Kidney epithelial cell (primary cell): ENCODE measurements at regions not wholly inside any gene's neighbourhood (a gene's known extent, or its start where the extent isn't known, plus 50 kb on each side); places are given as distances from the start of the nearest gene placed in this dataset.

Experiments
- DNase-seq: peaks from one replicate; pipeline ENCODE4 v3.0.0-alpha.2; 2010; ENCODE audit warnings: low read depth
- H3K27me3 ChIP-seq: 2 replicates; pipeline ENCODE4 v1.6.0; 2011; ENCODE audit warnings: low read length; ENCODE audit not compliant: control insufficient read depth, insufficient read depth
- H3K36me3 ChIP-seq: 2 replicates; pipeline ENCODE4 v1.5.1; 2011; ENCODE audit warnings: low read length; ENCODE audit not compliant: control insufficient read depth, insufficient read depth
- H3K4me3 ChIP-seq: 2 replicates; pipeline ENCODE4 v1.5.1; 2011; ENCODE audit warnings: low read depth, mild to moderate bottlenecking, control low read depth, low read length
- TF ChIP-seq, protein P1 (sequence below): IDR thresholded peaks from 2 replicates; pipeline ENCODE4 v1.5.1; 2011; ENCODE audit warnings: mild to moderate bottlenecking, moderate library complexity, low read length, control low read depth, inconsistent platforms; ENCODE audit not compliant: insufficient read depth, poor library complexity, severe bottlenecking

DNA sequence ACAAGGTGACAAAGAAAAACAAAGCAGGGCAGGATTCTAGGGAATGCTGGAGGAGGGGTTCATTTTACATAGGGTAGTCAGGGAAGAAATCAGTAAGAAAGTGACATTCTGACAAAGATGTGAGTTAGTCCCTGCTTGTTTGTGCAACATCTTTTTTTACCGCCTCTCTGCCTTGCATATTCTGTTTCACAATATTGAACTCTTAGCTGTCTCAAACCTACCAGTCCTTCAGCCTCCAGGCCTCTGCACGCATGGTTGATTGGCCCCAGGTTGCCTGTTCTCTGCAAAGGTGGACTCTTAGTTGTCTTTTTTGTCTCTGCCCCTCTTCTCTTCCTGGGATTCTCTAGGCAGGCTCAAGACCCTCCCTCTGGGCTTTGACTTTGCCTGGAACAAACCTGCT is 152.2 kb upstream of the RUNX1 start:
- Histone ChIP-seq H3K4me3 (no peak overlapping the region), H3K27me3 (no peaks in the 10 kb centered on the region), H3K36me3 (no peaks in the 10 kb centered on the region)
- TF ChIP-seq, protein P1, sequence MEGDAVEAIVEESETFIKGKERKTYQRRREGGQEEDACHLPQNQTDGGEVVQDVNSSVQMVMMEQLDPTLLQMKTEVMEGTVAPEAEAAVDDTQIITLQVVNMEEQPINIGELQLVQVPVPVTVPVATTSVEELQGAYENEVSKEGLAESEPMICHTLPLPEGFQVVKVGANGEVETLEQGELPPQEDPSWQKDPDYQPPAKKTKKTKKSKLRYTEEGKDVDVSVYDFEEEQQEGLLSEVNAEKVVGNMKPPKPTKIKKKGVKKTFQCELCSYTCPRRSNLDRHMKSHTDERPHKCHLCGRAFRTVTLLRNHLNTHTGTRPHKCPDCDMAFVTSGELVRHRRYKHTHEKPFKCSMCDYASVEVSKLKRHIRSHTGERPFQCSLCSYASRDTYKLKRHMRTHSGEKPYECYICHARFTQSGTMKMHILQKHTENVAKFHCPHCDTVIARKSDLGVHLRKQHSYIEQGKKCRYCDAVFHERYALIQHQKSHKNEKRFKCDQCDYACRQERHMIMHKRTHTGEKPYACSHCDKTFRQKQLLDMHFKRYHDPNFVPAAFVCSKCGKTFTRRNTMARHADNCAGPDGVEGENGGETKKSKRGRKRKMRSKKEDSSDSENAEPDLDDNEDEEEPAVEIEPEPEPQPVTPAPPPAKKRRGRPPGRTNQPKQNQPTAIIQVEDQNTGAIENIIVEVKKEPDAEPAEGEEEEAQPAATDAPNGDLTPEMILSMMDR: no peak
- no peak for DNase-seq

DNA sequence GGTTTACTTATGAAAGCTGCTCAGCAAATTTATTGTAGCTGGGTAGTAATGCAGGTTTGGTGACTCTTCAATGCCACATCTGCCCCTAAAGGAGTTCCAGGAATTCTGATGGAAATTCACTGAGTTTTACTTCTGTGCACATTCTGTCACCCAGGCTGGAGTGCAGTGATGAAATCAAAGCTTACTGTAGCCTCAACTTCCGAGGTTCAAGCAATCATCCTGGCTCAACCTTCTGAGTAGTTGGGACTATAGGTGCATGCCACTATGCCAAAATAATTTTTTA is 150.6 kb upstream of the RUNX1 start:
- DNase-seq: no peak
- TF ChIP-seq, protein P1: no peak
- Histone ChIP-seq H3K36me3 (no peaks in the 10 kb centered on the region), H3K27me3 (no peaks in the 10 kb centered on the region), H3K4me3 (no peak overlapping the region)

DNA sequence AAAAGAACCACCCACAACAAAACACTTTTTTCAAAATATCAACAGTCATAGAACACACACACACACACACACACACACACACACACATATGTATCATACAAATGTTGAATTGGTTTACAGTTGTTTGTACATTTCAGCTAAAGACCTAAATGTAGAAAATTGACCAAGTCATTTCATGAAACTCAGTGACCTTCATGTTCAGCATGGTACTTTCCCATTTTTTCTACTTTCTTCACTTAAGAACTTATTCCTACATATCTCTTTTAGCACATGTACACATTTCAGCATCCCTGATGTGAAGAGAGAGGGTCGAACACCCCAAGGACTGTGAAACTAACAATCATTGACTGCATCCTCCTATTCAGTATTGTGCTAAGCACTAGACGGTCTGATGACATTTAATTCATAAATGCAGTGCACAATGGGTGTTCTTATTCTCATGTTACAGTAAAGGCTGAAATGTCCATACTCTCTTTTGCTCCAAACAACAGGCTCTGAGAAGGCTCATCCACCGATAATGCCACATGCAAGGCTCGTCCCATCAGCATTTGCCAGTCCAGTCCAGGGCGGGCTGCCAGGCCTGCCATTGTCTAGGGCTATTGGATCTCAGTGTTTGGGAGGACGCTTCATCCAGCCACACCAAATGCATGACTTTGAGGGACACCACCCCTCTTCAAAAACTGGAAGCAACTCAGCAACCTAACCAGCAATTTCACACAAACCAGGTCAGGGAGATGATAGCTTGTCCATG is 150.1 kb upstream of the RUNX1 start:
- no peak overlapping the region for H3K4me3 ChIP-seq
- TF ChIP-seq, protein P1: no peak
- DNase-seq: no peak
- no peaks in the 10 kb centered on the region for H3K36me3 ChIP-seq
- no peaks in the 10 kb centered on the region for H3K27me3 ChIP-seq

DNA sequence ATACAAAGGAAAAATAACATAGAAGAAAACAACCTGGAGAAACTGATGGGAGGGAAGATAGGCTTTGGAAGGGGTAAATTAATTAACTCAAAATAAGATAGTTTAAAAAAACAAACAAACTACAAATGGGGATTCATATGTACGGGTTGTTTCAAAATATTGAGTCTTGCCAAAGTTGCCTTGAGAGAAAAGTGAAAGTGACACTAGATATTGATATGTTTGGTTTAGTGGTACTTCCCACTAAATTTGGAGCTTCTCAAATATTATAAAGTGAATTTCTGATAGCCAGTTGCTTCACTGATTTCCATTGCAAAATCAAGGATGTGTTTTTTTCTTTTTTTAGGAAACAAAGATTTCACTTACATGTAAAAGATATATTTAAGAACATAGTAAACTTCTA is 149.5 kb upstream of the RUNX1 start:
- Histone ChIP-seq H3K27me3 (no peaks in the 10 kb centered on the region), H3K36me3 (no peaks in the 10 kb centered on the region), H3K4me3 (no peak overlapping the region)
- TF ChIP-seq, protein P1: no peak
- no peak for DNase-seq

DNA sequence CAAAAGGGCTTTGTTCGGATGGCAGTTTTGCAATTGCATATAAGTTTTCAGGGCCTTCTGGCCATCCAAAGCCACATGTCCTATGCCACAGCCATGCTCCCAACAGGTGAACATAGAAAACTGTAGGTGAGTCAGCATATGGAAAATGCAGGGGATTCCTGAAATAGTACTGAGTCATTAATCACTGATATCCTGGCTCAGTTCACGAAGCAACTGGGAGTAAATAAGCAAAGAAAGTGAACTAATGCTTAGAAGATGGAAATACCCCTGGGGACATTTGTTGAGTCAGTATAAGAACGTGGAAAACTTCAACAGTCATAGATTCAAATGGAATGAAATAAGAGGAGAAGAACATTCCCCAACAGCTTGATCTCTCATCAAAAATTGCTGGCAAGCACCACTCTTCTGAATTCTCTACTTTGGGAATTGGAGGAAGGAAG is 148.9 kb upstream of the RUNX1 start:
- H3K27me3 ChIP-seq: no peaks in the 10 kb centered on the region
- peak; percentile 86 for DNase-seq
- TF ChIP-seq, protein P1: no peak

DNA sequence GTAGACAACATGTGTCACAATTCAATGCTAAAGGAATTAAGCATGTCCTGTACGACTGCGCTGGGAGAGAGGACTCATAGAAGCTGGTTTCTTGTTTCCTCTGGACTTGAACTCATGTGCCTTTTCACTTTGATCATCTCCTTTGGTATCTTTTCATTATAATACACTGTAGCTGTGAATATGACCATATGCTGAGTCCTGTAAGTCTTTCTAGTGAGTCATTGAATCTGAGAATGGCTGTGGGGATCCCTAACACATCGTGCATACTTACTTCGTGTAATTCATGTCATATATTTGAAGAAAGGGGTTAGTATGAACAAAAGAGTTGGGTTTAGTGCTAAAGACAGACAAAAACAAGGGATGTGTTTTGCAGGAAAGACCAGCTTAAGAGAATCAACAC is 148.1 kb upstream of the RUNX1 start:
- Histone ChIP-seq H3K4me3 (no peak overlapping the region), H3K36me3 (no peaks in the 10 kb centered on the region), H3K27me3 (no peaks in the 10 kb centered on the region)
- TF ChIP-seq, protein P1: no peak
- DNase-seq: no peak

More for the DNA sequence above, 148.9 kb upstream of the RUNX1 start:
- H3K4me3 ChIP-seq: no peak overlapping the region
- H3K36me3 ChIP-seq: no peaks in the 10 kb centered on the region
